Mucosa of descending colon (tissue), 3 donors: ENCODE measurements at regions not wholly inside any gene's neighbourhood (a gene's known extent, or its start where the extent isn't known, plus 50 kb on each side); places are given as distances from the start of the nearest gene placed in this dataset.
"Not testable (repeated sequence)": the region's sequence is repeated elsewhere in the genome, so short reads cannot be mapped to it uniquely, and the experiment has no call there.

ENCODE experiments used
- ATAC-seq: fragments of 200-7000 bp; cut with Tn5 transposase; one replicate; pipeline ENCODE4 v1.9.1; 2020; ENCODE audit warnings: mild to moderate bottlenecking, moderate library complexity
- DNase-seq, 3 donors: peaks; one replicate each; pipeline ENCODE4 v3.0.0-alpha.2; 2020
- H3K36me3 ChIP-seq: fragments of 200-600 bp; one replicate; pipeline ENCODE4 v1.8.0; 2021; ENCODE audit warnings: low read depth, mild to moderate bottlenecking
- H3K4me1 ChIP-seq: fragments of 200-600 bp; one replicate; pipeline ENCODE4 v1.8.0; 2021; ENCODE audit warnings: low read depth, mild to moderate bottlenecking
- H3K4me3 ChIP-seq: fragments of 200-600 bp; one replicate; pipeline ENCODE4 v1.8.0; 2021; ENCODE audit warnings: mild to moderate bottlenecking
- H3K9me3 ChIP-seq: fragments of 200-600 bp; one replicate; pipeline ENCODE4 v1.8.0; 2021; ENCODE audit warnings: mild to moderate bottlenecking
- intact Hi-C, 2 donors: fragments of 100-400 bp; cut with DNase I in 1 of 2; cut with micrococcal nuclease in 1 of 2; formaldehyde crosslinking; loops; one replicate each; pipeline versions ENCODE4 v1.11.0 to v1.11.1; 2022; cut with DNase I, micrococcal nuclease
- donor health status: DM: no; HTN: no; CAD: no; lungs with moderate emphysema.
- donor health status: DM: no; HTN: no; CAD: no.
- donor health status: DM: no; HTN: yes; CAD: no.

DNA sequence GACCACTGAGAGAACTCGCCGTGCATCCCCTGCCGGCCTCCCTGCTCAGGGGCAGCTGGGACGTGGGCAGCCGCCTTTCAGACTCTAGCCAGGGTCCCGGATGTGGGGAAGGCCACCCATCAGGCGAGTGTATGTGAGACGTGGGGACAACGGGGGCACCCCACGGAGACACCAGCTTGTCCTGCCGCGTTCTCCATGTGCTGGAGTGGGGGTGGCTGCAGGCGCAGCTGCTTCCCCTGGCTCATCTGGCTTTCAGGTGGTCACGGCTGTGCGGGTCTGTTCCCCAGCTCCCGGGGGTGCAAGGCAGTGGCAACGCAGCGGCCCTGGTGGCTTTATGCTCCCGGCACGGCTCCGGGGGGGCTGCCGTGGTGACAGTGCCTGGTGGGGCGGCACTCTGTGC is 4427.5 kb upstream of the TPTE start:
- DNase-seq = peak in 2 of 3 donors; percentile 20 to 43
- H3K4me1 ChIP-seq, H3K9me3 ChIP-seq, H3K4me3 ChIP-seq, ATAC-seq, H3K36me3 ChIP-seq, intact Hi-C loops: not testable (repeated sequence)

DNA sequence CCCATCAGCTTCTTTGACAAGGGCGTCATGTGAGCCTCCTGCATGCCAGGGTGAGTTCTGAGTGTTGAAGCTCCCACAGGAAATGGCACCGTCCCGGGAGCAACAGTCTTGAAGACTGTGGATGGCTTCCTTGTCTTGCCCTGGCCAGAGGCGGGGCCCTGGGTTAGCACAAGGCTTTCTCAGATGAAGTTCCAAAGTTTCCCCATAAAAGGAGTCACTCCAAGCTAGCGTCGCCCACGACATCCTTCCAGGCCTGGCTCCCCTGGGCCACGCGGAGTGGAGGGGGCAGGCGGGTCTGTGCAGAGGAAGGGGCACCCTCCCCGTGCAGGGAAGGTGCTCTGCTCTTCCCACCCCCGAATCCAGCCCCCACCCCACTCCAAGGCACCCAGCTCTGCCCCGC is 4426.1 kb upstream of the TPTE start:
- DNase-seq, H3K4me1 ChIP-seq, H3K9me3 ChIP-seq, H3K36me3 ChIP-seq, intact Hi-C loops, H3K4me3 ChIP-seq: not testable (repeated sequence)
- peak; percentile 34 for ATAC-seq

DNA sequence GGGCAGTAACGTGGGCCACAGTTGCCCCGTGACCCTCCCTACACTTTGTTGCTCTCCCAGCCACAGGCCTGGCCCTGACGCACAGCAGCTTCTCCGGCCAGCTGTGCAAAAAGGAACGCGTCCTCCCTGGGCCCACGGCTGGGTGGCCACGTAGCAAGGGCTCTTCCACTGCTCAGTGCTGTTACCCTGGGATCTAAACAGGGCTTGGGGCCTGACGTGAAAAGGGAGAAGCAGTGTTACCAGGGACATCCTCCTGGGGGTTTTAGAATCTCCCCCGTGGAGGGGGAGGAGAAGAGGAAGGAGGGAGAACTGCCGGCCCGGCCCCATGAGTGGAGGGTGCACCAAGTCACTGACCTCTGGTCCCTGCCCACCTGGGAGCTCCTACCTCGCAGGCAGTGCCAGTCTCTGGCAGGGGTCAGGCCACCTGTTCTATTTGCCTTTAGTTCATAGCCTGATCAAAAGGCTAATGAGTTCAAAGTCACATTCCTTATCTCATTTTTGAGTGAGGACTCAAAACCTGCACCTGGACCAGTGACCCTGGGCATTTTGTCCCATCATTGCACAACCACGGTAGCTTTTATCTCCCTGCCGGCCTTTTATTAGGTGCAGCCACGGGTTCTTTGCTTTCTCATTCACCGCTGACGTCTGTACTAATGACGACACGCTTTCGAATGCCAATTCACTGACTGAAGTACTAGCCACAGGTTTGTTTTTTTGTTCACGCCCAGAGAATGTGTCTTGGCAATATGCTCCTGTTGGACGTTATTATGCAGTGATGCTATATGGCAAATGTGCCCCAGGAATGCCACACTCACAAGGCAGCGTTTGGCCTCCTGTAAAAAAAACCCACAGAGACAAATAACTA is 4424.6 kb upstream of the TPTE start:
- peak; percentile 73 for ATAC-seq
- H3K4me3 ChIP-seq, H3K36me3 ChIP-seq, DNase-seq, intact Hi-C loops, H3K4me1 ChIP-seq, H3K9me3 ChIP-seq: not testable (repeated sequence)

DNA sequence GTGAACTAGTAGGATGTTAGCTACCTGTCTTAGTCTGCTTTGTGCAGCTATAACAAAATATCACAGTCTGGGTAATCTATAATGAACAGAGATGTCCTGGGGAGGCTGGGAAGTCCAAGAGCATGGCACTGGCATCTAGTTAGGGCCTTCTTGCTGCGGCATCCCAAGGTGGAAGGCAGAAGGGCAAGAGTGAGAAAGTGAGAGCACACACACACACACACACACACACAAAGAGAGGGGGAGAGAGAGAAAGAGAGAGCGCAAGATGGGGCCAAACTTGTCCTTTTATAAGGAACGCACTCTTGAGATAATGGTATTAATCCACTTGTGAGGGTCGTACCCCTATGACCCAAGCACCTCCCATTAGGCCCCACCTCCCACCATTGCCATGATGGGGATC is 4423.6 kb upstream of the TPTE start:
- intact Hi-C loops, H3K4me1 ChIP-seq, H3K9me3 ChIP-seq, H3K36me3 ChIP-seq, ATAC-seq, DNase-seq, H3K4me3 ChIP-seq: not testable (repeated sequence)

DNA sequence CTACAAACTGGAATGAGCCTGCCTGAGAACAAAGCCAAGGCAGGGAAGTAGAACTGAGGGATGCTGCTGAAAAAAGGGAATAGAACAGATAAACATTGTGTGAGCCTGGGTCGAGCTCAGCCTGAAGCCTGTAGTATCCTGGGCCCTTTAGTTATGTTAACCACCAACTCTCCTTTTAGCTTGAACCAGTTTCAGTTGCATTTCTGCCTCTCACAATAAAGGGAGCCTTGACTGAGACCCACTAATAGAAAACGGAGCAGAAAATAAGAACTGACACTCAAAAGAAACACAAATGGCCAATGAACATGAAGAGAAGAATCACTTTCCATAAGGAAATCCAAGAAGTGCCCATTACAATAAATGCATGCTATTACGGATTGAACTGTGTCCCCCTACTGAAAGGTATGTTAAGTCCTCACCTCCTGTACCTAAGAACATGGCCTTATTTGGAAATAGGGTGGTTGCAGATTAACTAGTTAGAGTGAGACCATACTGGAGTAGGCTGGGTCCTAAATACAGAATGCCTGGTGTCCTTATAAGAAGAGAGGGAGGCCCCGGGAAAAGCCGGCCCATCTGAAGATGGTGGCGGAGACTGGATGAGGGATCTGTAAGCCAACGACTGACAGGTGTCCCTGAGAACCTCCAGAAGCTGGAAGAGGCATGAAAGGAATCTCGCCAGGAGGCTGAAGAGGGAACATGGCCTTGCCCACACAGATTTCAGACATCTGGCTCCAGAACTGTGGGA is 4423.0 kb upstream of the TPTE start:
- intact Hi-C loops, H3K4me3 ChIP-seq, H3K4me1 ChIP-seq, H3K36me3 ChIP-seq, H3K9me3 ChIP-seq: not testable (repeated sequence)
- ATAC-seq = peak; percentile 26
- peak in 1 of 3 donors; percentile 2 for DNase-seq

DNA sequence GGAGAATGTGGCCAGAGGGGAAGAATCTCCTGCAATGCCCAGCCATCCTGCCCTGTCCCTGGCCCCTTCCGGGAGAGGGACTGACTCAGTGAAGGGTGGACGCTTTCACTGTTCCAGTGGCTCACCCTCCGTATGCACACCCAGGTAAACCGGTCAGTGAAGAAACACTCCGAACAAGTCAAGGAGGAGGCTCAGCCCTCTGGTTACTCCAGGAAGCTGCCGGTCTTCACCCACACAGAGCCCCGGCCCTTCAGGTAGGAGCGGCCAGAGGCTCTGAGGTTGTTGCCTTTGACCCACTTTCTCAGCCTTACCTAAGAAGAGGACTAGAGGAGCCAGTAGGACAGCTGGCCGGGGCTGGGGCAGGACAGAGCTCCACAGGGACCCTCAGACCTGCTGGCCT is 4419.8 kb upstream of the TPTE start:
- intact Hi-C loops, H3K4me3 ChIP-seq, H3K4me1 ChIP-seq, H3K9me3 ChIP-seq, H3K36me3 ChIP-seq, DNase-seq: not testable (repeated sequence)
- peak; percentile 40 for ATAC-seq

DNA sequence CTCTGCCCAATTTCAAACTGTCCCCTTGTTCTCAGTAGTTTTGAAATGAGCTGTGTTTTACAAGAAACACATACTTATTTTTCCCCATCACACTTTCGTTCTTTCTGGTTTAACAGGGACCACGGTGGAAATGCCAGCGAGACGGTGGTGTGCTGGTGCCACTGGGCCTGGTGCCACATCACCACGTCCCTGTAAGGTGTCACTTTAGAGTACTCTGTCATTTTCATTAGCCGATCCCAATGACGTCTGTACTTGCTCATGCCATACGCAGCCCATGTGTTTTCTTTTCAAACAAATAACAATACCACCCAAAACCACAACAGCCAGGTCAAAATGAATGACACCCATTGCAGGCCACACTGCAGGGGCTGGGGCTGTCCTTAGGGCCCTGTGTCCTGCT is 4416.8 kb upstream of the TPTE start:
- H3K4me1 ChIP-seq, H3K4me3 ChIP-seq, DNase-seq, ATAC-seq, intact Hi-C loops, H3K36me3 ChIP-seq, H3K9me3 ChIP-seq: not testable (repeated sequence)

DNA sequence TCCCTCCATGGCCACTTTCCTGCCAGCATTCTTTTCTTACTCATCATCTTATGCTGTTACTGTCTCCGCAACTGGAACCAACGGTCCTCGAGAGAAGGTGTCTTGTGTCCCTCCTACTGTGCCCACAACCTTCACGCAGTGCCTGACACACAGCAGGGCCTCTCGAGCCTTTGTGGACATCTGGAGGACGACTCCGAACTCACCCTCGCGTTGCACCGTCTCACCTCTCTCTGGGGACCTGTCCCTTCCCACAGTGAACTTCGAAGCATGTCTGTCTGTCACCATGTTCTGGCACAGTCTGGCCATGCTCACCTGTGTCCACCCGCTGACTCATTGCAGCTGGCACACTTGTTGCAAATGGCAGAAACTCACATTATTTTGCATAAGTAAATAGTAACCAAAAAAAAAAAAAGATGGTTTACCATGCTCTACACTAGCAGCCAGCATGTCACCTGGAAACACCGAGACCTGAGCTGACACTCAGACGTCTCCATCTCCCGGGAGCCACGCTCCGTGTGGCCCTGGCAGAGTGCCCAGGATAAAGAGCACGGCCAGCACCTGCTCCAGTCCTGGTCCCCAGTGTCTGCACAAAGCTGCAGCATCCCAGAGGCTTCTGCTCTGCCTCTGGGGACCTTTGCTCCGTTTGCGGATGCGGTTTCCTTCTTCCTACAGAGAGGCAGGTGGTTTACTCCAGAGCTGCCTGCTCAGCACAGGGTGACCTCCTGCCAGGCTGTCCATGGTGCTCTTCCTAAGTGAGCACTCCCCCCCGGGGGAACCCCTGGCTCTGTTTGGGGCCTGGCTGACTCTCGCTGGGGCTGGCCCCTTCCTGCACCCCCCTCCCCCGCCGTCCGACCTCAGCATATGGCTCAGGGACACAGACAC is 4414.5 kb upstream of the TPTE start:
- peak; percentile 46 for ATAC-seq
- intact Hi-C loops, DNase-seq, H3K4me3 ChIP-seq, H3K9me3 ChIP-seq, H3K36me3 ChIP-seq, H3K4me1 ChIP-seq: not testable (repeated sequence)

DNA sequence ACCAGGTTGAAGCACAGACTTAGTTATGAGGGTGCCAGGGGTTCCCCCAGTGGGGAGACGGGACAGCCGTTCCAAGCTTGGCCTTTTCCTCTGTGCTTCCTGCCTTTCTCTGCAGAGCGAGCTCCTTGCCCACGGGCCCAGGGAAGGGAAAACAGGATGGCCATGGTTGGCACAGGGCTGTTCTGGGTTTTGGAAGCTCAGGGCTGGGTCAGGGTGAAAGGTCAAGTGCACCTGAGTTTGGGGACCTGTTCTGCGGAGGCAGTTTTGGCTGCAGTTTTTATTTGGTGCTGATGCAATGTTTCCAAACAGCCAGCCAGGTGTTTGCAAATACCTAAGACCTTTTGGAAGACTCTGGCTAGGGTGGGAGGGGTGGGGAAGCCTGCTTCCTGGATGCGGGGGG is 4412.5 kb upstream of the TPTE start:
- ATAC-seq, H3K9me3 ChIP-seq, DNase-seq, H3K4me1 ChIP-seq, intact Hi-C loops, H3K36me3 ChIP-seq, H3K4me3 ChIP-seq: not testable (repeated sequence)

DNA sequence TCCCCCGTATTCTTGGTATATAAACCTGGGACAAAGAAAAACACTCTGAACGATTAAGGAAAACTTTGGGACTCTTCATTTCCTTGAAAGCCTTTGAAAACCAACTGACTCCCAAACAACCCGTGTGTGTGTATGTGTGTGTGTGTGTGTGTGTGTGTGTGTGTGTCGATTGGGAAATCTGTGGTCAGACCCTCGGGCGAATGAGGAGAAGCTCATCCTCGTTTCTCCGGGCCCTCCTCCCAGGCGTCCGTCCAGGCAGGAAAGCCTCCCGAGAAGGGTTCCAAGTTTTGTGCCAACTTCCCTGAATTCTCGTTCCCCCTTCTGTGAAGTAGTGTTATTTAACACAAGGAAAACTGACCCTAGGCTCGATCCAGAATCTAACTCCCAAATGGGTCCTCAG is 4411.6 kb upstream of the TPTE start:
- ATAC-seq, H3K4me1 ChIP-seq, H3K4me3 ChIP-seq, H3K36me3 ChIP-seq, intact Hi-C loops, H3K9me3 ChIP-seq: not testable (repeated sequence)
- peak in 1 of 3 donors; percentile 45 for DNase-seq

DNA sequence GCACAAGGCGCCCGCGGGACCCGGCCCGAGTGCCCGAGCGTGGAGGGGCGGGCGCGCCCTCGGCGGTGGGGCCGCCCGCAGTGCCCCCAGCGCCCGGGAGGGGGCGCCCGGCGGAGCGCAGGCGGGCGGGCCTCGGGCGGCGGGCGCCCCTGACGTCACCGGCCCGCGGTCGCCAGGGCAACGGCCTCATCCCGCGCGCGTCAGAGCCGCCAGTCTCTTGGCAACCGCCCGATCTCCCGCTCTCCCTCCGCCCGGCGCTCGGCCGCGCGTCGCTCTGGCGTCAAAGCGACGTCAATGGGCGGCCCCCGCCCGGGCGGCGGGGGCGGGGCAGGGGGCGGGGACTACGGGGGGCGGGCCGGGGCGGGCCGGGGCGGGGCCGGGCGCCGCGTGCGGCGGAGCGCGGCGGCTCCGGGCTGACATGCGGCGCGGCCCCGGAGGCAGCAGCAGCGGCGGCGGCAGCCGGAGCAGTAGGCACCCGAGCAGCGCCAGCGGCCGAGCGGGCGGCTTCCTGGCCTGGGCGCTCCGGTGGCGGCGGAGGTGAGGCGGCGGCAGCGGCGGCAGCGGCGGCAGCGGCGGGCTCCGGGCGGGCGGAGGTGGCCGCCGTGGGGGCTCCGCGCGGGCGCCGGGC is 4410.6 kb upstream of the TPTE start:
- ATAC-seq = peak; percentile 90
- intact Hi-C loops, H3K4me3 ChIP-seq, H3K36me3 ChIP-seq, H3K4me1 ChIP-seq, H3K9me3 ChIP-seq, DNase-seq: not testable (repeated sequence)

DNA sequence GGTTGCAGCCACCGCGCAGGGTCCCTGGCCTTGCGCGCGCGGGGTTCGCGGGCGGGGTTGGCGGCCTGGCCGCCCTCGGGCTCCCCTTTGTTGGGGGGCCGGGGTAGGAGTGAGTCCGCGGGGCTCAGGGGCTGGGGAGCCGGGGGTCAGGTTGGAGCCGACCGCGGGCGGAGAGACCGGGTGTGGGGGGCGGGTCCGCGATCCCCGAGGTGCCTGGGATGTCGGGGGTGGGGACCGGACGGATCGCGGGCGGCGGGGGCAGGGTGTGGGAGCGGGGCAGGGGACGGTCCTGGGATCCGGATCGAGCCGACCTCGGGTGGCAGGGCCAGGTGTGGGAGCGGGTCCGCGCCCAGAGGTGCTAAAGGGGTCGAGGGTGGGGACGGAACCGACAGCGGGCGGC is 4410.0 kb upstream of the TPTE start:
- H3K4me1 ChIP-seq, H3K4me3 ChIP-seq, H3K9me3 ChIP-seq, H3K36me3 ChIP-seq, intact Hi-C loops: not testable (repeated sequence)
- ATAC-seq = peak; percentile 26
- DNase-seq = peak in 2 of 3 donors; percentile 53 to 59

DNA sequence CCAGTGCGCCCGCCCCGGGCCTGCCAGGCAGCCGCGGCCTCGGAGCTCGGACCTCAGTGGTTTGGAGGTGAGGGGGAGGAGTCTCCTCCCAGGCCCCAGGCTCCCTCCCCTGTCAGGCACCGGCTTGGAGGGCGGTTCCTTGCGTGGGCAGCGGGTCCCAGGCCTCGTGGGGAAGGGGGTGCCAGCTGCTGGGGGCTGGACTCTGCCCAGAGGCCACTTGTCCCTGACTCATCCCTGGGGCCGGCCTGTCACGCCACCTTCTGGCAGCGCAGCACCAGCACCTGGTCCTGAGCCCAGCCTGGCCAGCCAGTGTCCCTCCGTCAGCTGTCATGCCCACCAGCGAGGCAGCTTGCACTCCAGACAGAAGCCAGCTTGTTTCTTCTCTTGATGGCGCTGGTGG is 4403.0 kb upstream of the TPTE start:
- H3K4me3 ChIP-seq, intact Hi-C loops, ATAC-seq, H3K36me3 ChIP-seq, H3K4me1 ChIP-seq, H3K9me3 ChIP-seq: not testable (repeated sequence)
- peak in 1 of 3 donors; percentile 29 for DNase-seq
